Neural cell (in vitro differentiated cells): ENCODE measurements at regions not wholly inside any gene's neighbourhood (a gene's known extent, or its start where the extent isn't known, plus 50 kb on each side); places are given as distances from the start of the nearest gene placed in this dataset.

Source experiments
- H2AFZ ChIP-seq: fragments of 200-600, 300-800 bp; sonication (generic), shearing (Covaris generic); 2 replicates; pipeline ENCODE4 v1.6.0; 2014; ENCODE audit warnings: low read depth, mild to moderate bottlenecking, antibody characterized with exemption, low read length, moderate library complexity
- H3F3A ChIP-seq: fragments of 200-600 bp; shearing (Covaris generic); 2 replicates; pipeline ENCODE4 v1.6.1; 2016; ENCODE audit warnings: mild to moderate bottlenecking, moderate library complexity, mixed read lengths, antibody characterized with exemption, low read length; ENCODE audit not compliant: insufficient read depth, poor library complexity, severe bottlenecking
- H3K27ac ChIP-seq: fragments of 200-600, 300-800 bp; sonication (generic), shearing (Covaris generic); 2 replicates; pipeline ENCODE4 v1.5.1; 2014; ENCODE audit warnings: mild to moderate bottlenecking, low read length, moderate library complexity
- H3K27me3 ChIP-seq: fragments of 300-800, 200-600 bp; sonication (generic), shearing (Covaris generic); 2 replicates; pipeline ENCODE4 v1.6.0; 2014; ENCODE audit warnings: mild to moderate bottlenecking, low read depth, low read length, moderate library complexity; ENCODE audit not compliant: insufficient read depth
- H3K36me3 ChIP-seq: fragments of 300-800, 200-600 bp; sonication (generic), shearing (Covaris generic); 2 replicates; pipeline ENCODE4 v1.5.1; 2014; ENCODE audit warnings: mild to moderate bottlenecking, antibody characterized with exemption, low read length, moderate library complexity; ENCODE audit not compliant: insufficient read depth
- H3K4me2 ChIP-seq: fragments of 300-800, 200-600 bp; sonication (generic), shearing (Covaris generic); 2 replicates; pipeline ENCODE4 v1.6.0; 2014; ENCODE audit warnings: mild to moderate bottlenecking, low read length
- H3K4me3 ChIP-seq: fragments of 300-800, 200-600 bp; sonication (generic), shearing (Covaris generic); 2 replicates; pipeline ENCODE4 v1.5.1; 2014; ENCODE audit warnings: mild to moderate bottlenecking, low read length, moderate library complexity
- H3K79me2 ChIP-seq: fragments of 200-600 bp; shearing (Covaris generic); replicated peaks from 2 replicates; pipeline ENCODE4 v1.6.0; 2014; ENCODE audit warnings: mild to moderate bottlenecking, low read length, moderate library complexity; ENCODE audit not compliant: insufficient read depth
- H3K9ac ChIP-seq: fragments of 300-800, 200-600 bp; sonication (generic), shearing (Covaris generic); 2 replicates; pipeline ENCODE4 v1.6.1; 2016; ENCODE audit warnings: mild to moderate bottlenecking, low read length, mixed read lengths
- H3K9me2 ChIP-seq: fragments of 200-600 bp; shearing (Covaris generic); 2 replicates; pipeline ENCODE4 v1.6.1; 2016; ENCODE audit warnings: mild to moderate bottlenecking, low read length, mixed read lengths; ENCODE audit not compliant: insufficient read depth
- H3K9me3 ChIP-seq: fragments of 200-600, 300-800 bp; sonication (generic), shearing (Covaris generic); 2 replicates; pipeline ENCODE4 v1.6.1; 2016; ENCODE audit warnings: mild to moderate bottlenecking, mixed run types, low read length, moderate library complexity, mixed read lengths
- H4K20me1 ChIP-seq: fragments of 200-600 bp; shearing (Covaris generic); 2 replicates; pipeline ENCODE4 v1.6.1; 2016; ENCODE audit warnings: mild to moderate bottlenecking, mixed run types; ENCODE audit not compliant: insufficient read depth
- EP300 ChIP-seq: fragments of 450-650 bp; conservative IDR thresholded peaks from 2 replicates; pipeline ENCODE4 v1.6.1; 2014; ENCODE audit warnings: antibody characterized with exemption, mild to moderate bottlenecking, moderate library complexity; ENCODE audit not compliant: poor library complexity, severe bottlenecking
- EZH2 ChIP-seq: fragments of 200-600, 300-800 bp; shearing (Covaris generic), sonication (generic); IDR thresholded peaks from 2 replicates; pipeline ENCODE4 v1.6.1; 2014; ENCODE audit warnings: antibody characterized with exemption, low read length, borderline replicate concordance, mild to moderate bottlenecking; ENCODE audit not compliant: insufficient read depth, poor library complexity, severe bottlenecking
- MXI1 ChIP-seq: fragments of 450-650 bp; conservative IDR thresholded peaks from 2 replicates; pipeline ENCODE4 v1.6.1; 2014; ENCODE audit warnings: antibody characterized with exemption, mild to moderate bottlenecking; ENCODE audit not compliant: poor library complexity, severe bottlenecking
- POLR2AphosphoS5 ChIP-seq: IDR thresholded peaks from 2 replicates; pipeline ENCODE4 v1.6.1; 2012
- RAD21 ChIP-seq: fragments of 450-650 bp; conservative IDR thresholded peaks from 2 replicates; pipeline ENCODE4 v1.6.1; 2014; ENCODE audit warnings: antibody characterized with exemption, mild to moderate bottlenecking, moderate library complexity
- SMC3 ChIP-seq: fragments of 450-650 bp; conservative IDR thresholded peaks from 2 replicates; pipeline ENCODE4 v1.6.1; 2014; ENCODE audit warnings: antibody characterized with exemption, mild to moderate bottlenecking, moderate library complexity; ENCODE audit not compliant: poor library complexity
- TAF1 ChIP-seq: IDR thresholded peaks from 2 replicates; pipeline ENCODE4 v1.6.1; 2012; ENCODE audit warnings: low read depth
- TF ChIP-seq, protein P1 (sequence below): fragments of 450-650 bp; IDR thresholded peaks from 2 replicates; pipeline ENCODE4 v1.5.1; 2014; ENCODE audit warnings: antibody characterized with exemption, mild to moderate bottlenecking, moderate library complexity; ENCODE audit not compliant: poor library complexity, severe bottlenecking
- TF ChIP-seq, protein P2 (sequence below): IDR thresholded peaks from 2 replicates; pipeline ENCODE4 v1.6.1; 2012; ENCODE audit warnings: borderline replicate concordance

DNA sequence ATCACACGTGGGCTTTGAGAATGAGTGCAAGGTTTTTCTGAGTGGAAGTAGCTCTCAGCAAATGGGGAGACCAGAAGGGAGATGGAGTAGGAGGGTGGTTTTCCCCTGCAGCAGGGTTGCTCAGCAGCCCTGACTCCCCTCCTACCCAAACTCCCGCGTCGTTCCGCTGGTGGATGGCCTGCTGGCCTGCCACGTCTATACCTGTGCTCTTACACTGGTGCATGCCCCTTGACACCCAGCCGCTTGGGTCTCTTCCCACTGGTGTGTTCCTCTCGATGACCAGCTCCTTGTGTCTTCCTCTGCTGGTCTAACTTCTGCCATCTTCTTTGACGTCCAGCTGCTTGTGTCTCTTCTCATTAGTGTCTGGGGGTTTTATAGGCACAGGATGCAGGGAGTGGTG lies 1797.9 kb downstream of the NCAM2 start:
- no peak for TF ChIP-seq MXI1
- no peak for TF ChIP-seq RAD21
- TF ChIP-seq, protein P1, sequence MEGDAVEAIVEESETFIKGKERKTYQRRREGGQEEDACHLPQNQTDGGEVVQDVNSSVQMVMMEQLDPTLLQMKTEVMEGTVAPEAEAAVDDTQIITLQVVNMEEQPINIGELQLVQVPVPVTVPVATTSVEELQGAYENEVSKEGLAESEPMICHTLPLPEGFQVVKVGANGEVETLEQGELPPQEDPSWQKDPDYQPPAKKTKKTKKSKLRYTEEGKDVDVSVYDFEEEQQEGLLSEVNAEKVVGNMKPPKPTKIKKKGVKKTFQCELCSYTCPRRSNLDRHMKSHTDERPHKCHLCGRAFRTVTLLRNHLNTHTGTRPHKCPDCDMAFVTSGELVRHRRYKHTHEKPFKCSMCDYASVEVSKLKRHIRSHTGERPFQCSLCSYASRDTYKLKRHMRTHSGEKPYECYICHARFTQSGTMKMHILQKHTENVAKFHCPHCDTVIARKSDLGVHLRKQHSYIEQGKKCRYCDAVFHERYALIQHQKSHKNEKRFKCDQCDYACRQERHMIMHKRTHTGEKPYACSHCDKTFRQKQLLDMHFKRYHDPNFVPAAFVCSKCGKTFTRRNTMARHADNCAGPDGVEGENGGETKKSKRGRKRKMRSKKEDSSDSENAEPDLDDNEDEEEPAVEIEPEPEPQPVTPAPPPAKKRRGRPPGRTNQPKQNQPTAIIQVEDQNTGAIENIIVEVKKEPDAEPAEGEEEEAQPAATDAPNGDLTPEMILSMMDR: no peak
- TF ChIP-seq EZH2: no peak
- TF ChIP-seq, protein P2, sequence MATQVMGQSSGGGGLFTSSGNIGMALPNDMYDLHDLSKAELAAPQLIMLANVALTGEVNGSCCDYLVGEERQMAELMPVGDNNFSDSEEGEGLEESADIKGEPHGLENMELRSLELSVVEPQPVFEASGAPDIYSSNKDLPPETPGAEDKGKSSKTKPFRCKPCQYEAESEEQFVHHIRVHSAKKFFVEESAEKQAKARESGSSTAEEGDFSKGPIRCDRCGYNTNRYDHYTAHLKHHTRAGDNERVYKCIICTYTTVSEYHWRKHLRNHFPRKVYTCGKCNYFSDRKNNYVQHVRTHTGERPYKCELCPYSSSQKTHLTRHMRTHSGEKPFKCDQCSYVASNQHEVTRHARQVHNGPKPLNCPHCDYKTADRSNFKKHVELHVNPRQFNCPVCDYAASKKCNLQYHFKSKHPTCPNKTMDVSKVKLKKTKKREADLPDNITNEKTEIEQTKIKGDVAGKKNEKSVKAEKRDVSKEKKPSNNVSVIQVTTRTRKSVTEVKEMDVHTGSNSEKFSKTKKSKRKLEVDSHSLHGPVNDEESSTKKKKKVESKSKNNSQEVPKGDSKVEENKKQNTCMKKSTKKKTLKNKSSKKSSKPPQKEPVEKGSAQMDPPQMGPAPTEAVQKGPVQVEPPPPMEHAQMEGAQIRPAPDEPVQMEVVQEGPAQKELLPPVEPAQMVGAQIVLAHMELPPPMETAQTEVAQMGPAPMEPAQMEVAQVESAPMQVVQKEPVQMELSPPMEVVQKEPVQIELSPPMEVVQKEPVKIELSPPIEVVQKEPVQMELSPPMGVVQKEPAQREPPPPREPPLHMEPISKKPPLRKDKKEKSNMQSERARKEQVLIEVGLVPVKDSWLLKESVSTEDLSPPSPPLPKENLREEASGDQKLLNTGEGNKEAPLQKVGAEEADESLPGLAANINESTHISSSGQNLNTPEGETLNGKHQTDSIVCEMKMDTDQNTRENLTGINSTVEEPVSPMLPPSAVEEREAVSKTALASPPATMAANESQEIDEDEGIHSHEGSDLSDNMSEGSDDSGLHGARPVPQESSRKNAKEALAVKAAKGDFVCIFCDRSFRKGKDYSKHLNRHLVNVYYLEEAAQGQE: no peak
- TF ChIP-seq TAF1: no peak
- TF ChIP-seq EP300: no peak
- no peak overlapping the region for H2AFZ ChIP-seq
- no peaks in the 10 kb centered on the region for H4K20me1 ChIP-seq
- H3K9ac ChIP-seq: no peak overlapping the region
- H3K79me2 ChIP-seq: no peaks in the 10 kb centered on the region
- no peaks in the 10 kb centered on the region for H3K27me3 ChIP-seq
- no peak overlapping the region for H3K4me2 ChIP-seq
- H3F3A ChIP-seq: no peaks in the 10 kb centered on the region
- H3K27ac ChIP-seq: no peak overlapping the region
- H3K4me3 ChIP-seq: no peak overlapping the region
- no peaks in the 10 kb centered on the region for H3K9me2 ChIP-seq
- H3K9me3 ChIP-seq: no peaks in the 10 kb centered on the region
- H3K36me3 ChIP-seq: no peaks in the 10 kb centered on the region

- no peak overlapping the region for H2AFZ ChIP-seq
- no peak overlapping the region for H3K27ac ChIP-seq
- H3K4me3 ChIP-seq: no peak overlapping the region
- no peak overlapping the region for H3K4me2 ChIP-seq
- H3K9me3 ChIP-seq: no peaks in the 10 kb centered on the region
- no peaks in the 10 kb centered on the region for H3K36me3 ChIP-seq
- no peaks in the 10 kb centered on the region for H3K79me2 ChIP-seq
- H3K9ac ChIP-seq: no peak overlapping the region
- peaks cover 4% of the 10 kb centered on the region for H3F3A ChIP-seq
- TF ChIP-seq EZH2: no peak
- TF ChIP-seq SMC3: no peak
- no peak for TF ChIP-seq POLR2AphosphoS5
- no peak for TF ChIP-seq RAD21
- no peak for TF ChIP-seq TAF1
- TF ChIP-seq, protein P1: no peak
- no peak for TF ChIP-seq EP300
- TF ChIP-seq, protein P2: no peak
- no peak for TF ChIP-seq MXI1
- no peaks in the 10 kb centered on the region for H4K20me1 ChIP-seq
- no peaks in the 10 kb centered on the region for H3K9me2 ChIP-seq
- H3K27me3 ChIP-seq: no peaks in the 10 kb centered on the region
Observed at GRCh38 chr21:22804151-22804550, 1805.9 kb downstream of the NCAM2 start.
